KMS-11 (cell line): ENCODE measurements at regions not wholly inside any gene's neighbourhood (a gene's known extent, or its start where the extent isn't known, plus 50 kb on each side); places are given as distances from the start of the nearest gene placed in this dataset.
A peak's percentile ranks its signal among the peaks of the same experiment; 100 is the strongest.

Experiments
- H2AFZ ChIP-seq: fragments of 200-600 bp; sonication (generic); 2 replicates; pipeline ENCODE4 v1.6.1; 2016; ENCODE audit warnings: antibody characterized with exemption, mixed run types, low read depth
- H3K27ac ChIP-seq: fragments of 200-600 bp; sonication (generic); 2 replicates; pipeline ENCODE4 v1.6.1; 2016; ENCODE audit warnings: mild to moderate bottlenecking, mixed run types
- H3K27me3 ChIP-seq: fragments of 200-600 bp; sonication (generic); 2 replicates; pipeline ENCODE4 v1.6.1; 2017; ENCODE audit warnings: mild to moderate bottlenecking, low read depth, mixed run types, moderate library complexity; ENCODE audit not compliant: insufficient read depth
- H3K36me3 ChIP-seq: fragments of 200-600 bp; sonication (generic); 2 replicates; pipeline ENCODE4 v1.6.1; 2017; ENCODE audit warnings: mild to moderate bottlenecking, mixed run types; ENCODE audit not compliant: insufficient read depth
- H3K4me1 ChIP-seq: fragments of 200-600 bp; sonication (generic); 2 replicates; pipeline ENCODE4 v1.6.1; 2016; ENCODE audit warnings: mild to moderate bottlenecking, low read depth, mixed run types; ENCODE audit not compliant: poor library complexity, severe bottlenecking
- H3K4me2 ChIP-seq: fragments of 200-600 bp; sonication (generic); 2 replicates; pipeline ENCODE4 v1.7.0; 2016; ENCODE audit warnings: mild to moderate bottlenecking, mixed run types
- H3K4me3 ChIP-seq: fragments of 200-600 bp; sonication (generic); IDR thresholded peaks from 2 replicates; pipeline ENCODE4 v1.6.1; 2017; ENCODE audit warnings: low read depth, low read length, mixed read lengths; ENCODE audit not compliant: insufficient read depth
- H3K79me2 ChIP-seq: fragments of 200-600 bp; sonication (generic); 2 replicates; pipeline ENCODE4 v1.6.1; 2016; ENCODE audit warnings: low read depth, mixed run types; ENCODE audit not compliant: insufficient read depth
- H3K9ac ChIP-seq: fragments of 200-600 bp; sonication (generic); 2 replicates; pipeline ENCODE4 v1.6.1; 2016; ENCODE audit warnings: mild to moderate bottlenecking, mixed run types
- H4K20me1 ChIP-seq: fragments of 200-600 bp; sonication (generic); 2 replicates; pipeline ENCODE4 v1.6.1; 2016; ENCODE audit warnings: mild to moderate bottlenecking, mixed run types; ENCODE audit not compliant: insufficient read depth
- CTCF ChIP-seq: fragments of 200-600 bp; sonication (generic); conservative IDR thresholded peaks from 2 replicates; pipeline ENCODE4 v1.6.1; 2017; ENCODE audit warnings: low read depth, mild to moderate bottlenecking, antibody characterized with exemption, low read length, moderate library complexity, mixed read lengths

GRCh38 chr1:172738389-172738788 is 79.5 kb downstream of the FASLG start:
- Histone ChIP-seq H3K4me3 (no peak overlapping the region), H3K27ac (no peak overlapping the region), H3K79me2 (no peaks in the 10 kb centered on the region), H3K27me3 (no peaks in the 10 kb centered on the region), H3K9ac (no peak overlapping the region), H2AFZ (no peak overlapping the region), H3K4me1 (no peaks in the 10 kb centered on the region), H3K4me2 (no peak overlapping the region), H3K36me3 (no peaks in the 10 kb centered on the region), H4K20me1 (no peaks in the 10 kb centered on the region)
- no peak for TF ChIP-seq CTCF

GRCh38 chr1:172742599-172743500 is 83.9 kb downstream of the FASLG start:
- H4K20me1 ChIP-seq, result no peaks in the 10 kb centered on the region
- no peak overlapping the region for H2AFZ ChIP-seq
- peaks cover 29% of the 10 kb centered on the region for H3K4me1 ChIP-seq
- H3K4me2 ChIP-seq, result no peak overlapping the region
- H3K36me3 ChIP-seq, result no peaks in the 10 kb centered on the region
- H3K27me3 ChIP-seq, result no peaks in the 10 kb centered on the region; the same call in 1 of the 2 replicates
- no peak overlapping the region for H3K27ac ChIP-seq
- no peak overlapping the region for H3K4me3 ChIP-seq
- peak; percentile 94 for TF ChIP-seq CTCF
- H3K79me2 ChIP-seq, result no peaks in the 10 kb centered on the region
- H3K9ac ChIP-seq, result no peak overlapping the region

- TF ChIP-seq CTCF, result peak; percentile 98
- Histone ChIP-seq H3K27me3 (no peaks in the 10 kb centered on the region; the same call in 1 of the 2 replicates), H4K20me1 (no peaks in the 10 kb centered on the region)
Observed at GRCh38 chr1:172745014-172745413, 86.1 kb downstream of the FASLG start.

GRCh38 chr1:172746091-172746949 is 87.4 kb downstream of the FASLG start:
- H3K4me3 ChIP-seq, result peak overlapping the region; percentile 75
- H3K36me3 ChIP-seq, result no peaks in the 10 kb centered on the region
- no peaks in the 10 kb centered on the region; the same call in 1 of the 2 replicates for H3K27me3 ChIP-seq
- H2AFZ ChIP-seq, result no peak overlapping the region
- H3K27ac ChIP-seq, result no peak overlapping the region
- TF ChIP-seq CTCF, result no peak
- no peak overlapping the region for H3K9ac ChIP-seq
- H3K4me2 ChIP-seq, result peak overlapping the region; percentile 30
- H4K20me1 ChIP-seq, result no peaks in the 10 kb centered on the region
- no peaks in the 10 kb centered on the region for H3K79me2 ChIP-seq
- peaks cover 29% of the 10 kb centered on the region for H3K4me1 ChIP-seq

More at GRCh38 chr1:172745014-172745413, 86.1 kb downstream of the FASLG start:
- Histone ChIP-seq H3K4me3 (no peak overlapping the region), H3K4me1 (peaks cover 29% of the 10 kb centered on the region), H3K27ac (no peak overlapping the region), H3K36me3 (no peaks in the 10 kb centered on the region), H3K4me2 (peak overlapping the region; percentile 30; the same call in 1 of the 2 replicates), H3K9ac (no peak overlapping the region), H3K79me2 (no peaks in the 10 kb centered on the region), H2AFZ (no peak overlapping the region)
